HG02852 (cell line): ENCODE measurements at regions not wholly inside any gene's neighbourhood (a gene's known extent, or its start where the extent isn't known, plus 50 kb on each side); places are given as distances from the start of the nearest gene placed in this dataset.

Experiments used
- ATAC-seq: cut with Tn5 transposase; IDR thresholded peaks from one replicate; pipeline ENCODE4 v1.9.1; 2021; ENCODE audit warnings: mild to moderate bottlenecking, moderate library complexity; ENCODE audit not compliant: unreplicated experiment

- ATAC-seq = no peak
Observed at GRCh38 chr6:43986177-43986825, 141.0 kb downstream of the MRPL14 start.

- ATAC-seq = no peak
Observed at GRCh38 chr6:43985329-43985728, 141.9 kb downstream of the MRPL14 start.

GRCh38 chr6:43984442-43985321 is 142.6 kb downstream of the MRPL14 start:
- no peak for ATAC-seq

GRCh38 chr6:43983632-43984031 is 143.6 kb downstream of the MRPL14 start:
- no peak for ATAC-seq

- ATAC-seq = no peak
Observed at GRCh38 chr6:43983191-43983590, 144.1 kb downstream of the MRPL14 start.

GRCh38 chr6:43982084-43982625 is 145.1 kb downstream of the MRPL14 start:
- ATAC-seq = no peak

GRCh38 chr6:43981363-43981990 is 145.8 kb downstream of the MRPL14 start:
- ATAC-seq = no peak

GRCh38 chr6:43980004-43980795 is 147.1 kb downstream of the MRPL14 start:
- no peak for ATAC-seq

GRCh38 chr6:43979525-43979924 is 147.7 kb downstream of the MRPL14 start:
- ATAC-seq = no peak

- ATAC-seq = no peak
Observed at GRCh38 chr6:43978473-43979346, 148.5 kb downstream of the MRPL14 start.

GRCh38 chr6:43977404-43978111 is 149.7 kb downstream of the MRPL14 start:
- peak; percentile 91 for ATAC-seq

- ATAC-seq = no peak
Observed at GRCh38 chr6:43976706-43977403, 150.4 kb downstream of the MRPL14 start.

GRCh38 chr6:43974643-43975230 is 152.5 kb downstream of the MRPL14 start:
- ATAC-seq = no peak

GRCh38 chr6:43973357-43973756 is 153.9 kb downstream of the MRPL14 start:
- ATAC-seq = no peak

- no peak for ATAC-seq
Observed at GRCh38 chr6:43972913-43973300, 154.3 kb downstream of the MRPL14 start.

- ATAC-seq = no peak
Observed at GRCh38 chr6:43972179-43972912, 154.9 kb downstream of the MRPL14 start.

- no peak for ATAC-seq
Observed at GRCh38 chr6:43971776-43972126, 155.5 kb downstream of the MRPL14 start.
